GM21723 (cell line): ENCODE measurements at regions not wholly inside any gene's neighbourhood (a gene's known extent, or its start where the extent isn't known, plus 50 kb on each side); places are given as distances from the start of the nearest gene placed in this dataset.

ENCODE experiments used
- ATAC-seq: cut with Tn5 transposase; IDR thresholded peaks from one replicate; pipeline ENCODE4 v1.9.1; 2021; ENCODE audit warnings: mild to moderate bottlenecking, moderate library complexity; ENCODE audit not compliant: unreplicated experiment

DNA sequence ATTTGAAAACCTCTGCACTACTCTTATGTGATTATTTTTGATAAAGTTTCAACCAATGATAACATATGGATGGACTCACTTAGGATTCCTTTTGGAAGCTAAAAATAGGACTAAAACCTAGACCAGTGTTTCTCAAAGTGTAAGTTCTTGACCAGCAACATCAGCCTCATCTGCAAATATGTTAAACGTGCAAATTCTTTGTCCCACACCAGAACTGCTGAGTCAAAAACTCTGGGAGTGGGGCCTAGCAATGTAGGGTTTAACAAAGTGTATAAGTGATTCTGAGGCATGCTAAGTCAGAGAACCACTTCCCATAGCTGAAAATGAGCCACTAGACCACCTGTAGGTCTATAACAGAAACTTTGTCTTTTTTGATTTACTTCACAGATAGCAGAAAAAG is 1247.2 kb upstream of the PIK3C3 start:
- no peak for ATAC-seq

DNA sequence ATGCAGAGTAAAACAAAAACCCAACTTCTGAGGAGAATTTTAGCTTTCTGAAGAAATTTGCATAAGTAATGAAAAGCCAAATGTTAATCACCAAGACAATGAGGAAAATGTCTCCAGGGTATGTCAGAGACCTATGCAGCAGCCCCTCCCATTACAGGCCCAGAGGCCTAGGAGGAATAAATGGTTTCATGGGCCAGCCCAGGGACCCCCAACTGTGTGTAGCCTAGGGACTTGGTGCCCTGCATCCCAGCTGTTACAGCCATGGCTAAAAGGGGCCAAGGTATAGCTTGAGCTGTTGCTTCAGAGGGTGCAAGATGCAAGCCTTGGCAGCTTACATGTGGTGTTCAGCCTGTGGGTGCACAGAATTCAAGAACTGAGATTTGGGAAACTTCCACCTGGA is 1256.9 kb upstream of the PIK3C3 start:
- ATAC-seq, result no peak

- no peak for ATAC-seq
These were observed 1259.5 kb upstream of the PIK3C3 start for GRCh38 chr18:40695526-40695925.

DNA sequence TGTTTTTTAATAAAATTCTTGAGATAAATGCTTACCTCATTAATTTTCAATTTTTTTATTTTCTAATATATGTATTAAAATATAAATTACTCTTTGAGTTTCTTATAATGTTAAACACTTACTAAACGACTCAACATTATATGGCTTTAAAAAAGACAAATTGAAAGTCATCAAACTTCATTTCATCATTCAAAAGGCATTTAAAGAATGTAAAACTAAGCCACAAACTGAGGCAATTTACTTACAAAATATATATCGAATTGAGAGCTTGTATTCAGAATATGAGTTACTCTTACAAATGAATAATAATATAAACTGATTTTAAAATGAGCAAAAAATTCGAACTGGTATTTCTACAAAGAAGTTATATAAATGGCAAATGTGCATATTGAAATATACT is 1262.2 kb upstream of the PIK3C3 start:
- ATAC-seq, result no peak

- ATAC-seq, result no peak
These were observed 1265.0 kb upstream of the PIK3C3 start for GRCh38 chr18:40690062-40690461.

DNA sequence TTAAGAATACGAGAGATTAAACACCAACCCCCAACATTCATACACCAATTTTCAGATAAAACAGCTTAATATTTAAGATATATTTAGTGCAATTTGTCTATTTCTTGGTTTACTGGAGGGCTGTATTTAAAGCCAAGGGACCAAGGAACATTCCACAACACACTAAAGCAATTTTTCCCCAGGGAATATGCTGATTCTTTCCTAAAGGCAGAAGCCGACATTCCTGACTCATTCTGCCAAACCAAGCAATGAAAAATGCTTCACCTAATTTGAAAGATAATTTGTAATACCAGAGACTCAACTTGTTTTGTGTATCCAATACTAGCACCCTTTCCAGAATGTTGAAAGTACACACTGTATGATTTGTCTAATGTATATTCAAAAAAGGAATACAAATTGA is 1267.6 kb upstream of the PIK3C3 start:
- ATAC-seq, result no peak

GRCh38 chr18:40686836-40687235 is 1268.2 kb upstream of the PIK3C3 start:
- no peak for ATAC-seq

GRCh38 chr18:40685219-40685618 is 1269.8 kb upstream of the PIK3C3 start:
- no peak for ATAC-seq

DNA sequence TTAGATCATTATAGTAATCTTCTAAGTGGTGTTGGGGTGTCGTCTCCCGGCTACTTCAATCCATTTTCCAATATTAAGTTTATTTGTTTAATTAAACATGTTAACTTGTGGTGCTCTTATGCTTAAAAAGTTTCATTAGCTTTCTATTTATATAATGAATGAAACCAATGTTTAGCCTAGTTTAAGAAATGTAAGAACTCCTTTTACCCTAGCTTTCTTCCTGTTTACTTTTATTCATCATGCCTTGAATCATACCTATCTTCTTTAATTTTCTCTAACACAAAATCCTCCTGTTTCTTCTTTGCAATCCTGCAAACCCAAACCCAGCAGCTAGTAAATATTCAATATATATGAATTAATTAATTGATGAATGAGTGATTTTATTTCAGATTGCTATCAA is 1276.7 kb upstream of the PIK3C3 start:
- no peak for ATAC-seq

DNA sequence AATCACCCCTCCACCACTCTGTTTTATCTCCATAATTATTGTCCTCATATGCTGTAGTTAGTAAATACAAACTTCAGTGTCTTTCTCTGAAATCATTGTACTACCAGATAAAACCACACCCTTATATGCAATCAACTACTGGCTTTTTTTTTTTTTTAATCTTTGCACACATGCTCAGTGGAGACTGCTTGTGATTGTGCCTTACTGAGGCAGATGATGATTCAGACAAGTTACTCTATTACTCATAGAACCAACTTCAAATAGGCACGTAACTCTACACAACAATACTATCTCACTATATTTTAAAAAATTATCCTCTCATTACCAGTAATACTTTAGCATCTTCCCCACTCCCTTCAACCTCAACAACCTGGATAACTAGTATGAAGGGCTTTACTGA is 1278.4 kb upstream of the PIK3C3 start:
- ATAC-seq, result no peak

DNA sequence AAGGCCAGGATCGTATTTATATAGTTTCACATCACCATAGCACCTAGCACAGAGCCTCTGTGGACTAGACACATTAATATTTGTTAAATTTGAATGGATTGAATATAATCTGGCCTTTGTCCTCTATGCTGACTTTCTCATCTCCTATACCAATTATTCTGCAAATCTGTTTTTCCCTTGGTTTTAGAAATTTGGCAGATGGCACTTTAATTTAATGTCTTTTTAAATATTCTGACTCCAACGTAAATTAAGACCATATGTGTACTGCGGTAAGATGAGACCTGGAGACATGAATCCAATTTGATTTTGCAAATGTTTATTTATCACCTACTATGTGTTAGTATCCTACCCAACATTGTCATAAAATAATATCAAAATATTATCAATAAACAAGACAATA is 1281.9 kb upstream of the PIK3C3 start:
- no peak for ATAC-seq

- no peak for ATAC-seq
These were observed 1282.4 kb upstream of the PIK3C3 start for GRCh38 chr18:40672590-40672989.

- no peak for ATAC-seq
These were observed 1284.2 kb upstream of the PIK3C3 start for GRCh38 chr18:40670668-40671375.

DNA sequence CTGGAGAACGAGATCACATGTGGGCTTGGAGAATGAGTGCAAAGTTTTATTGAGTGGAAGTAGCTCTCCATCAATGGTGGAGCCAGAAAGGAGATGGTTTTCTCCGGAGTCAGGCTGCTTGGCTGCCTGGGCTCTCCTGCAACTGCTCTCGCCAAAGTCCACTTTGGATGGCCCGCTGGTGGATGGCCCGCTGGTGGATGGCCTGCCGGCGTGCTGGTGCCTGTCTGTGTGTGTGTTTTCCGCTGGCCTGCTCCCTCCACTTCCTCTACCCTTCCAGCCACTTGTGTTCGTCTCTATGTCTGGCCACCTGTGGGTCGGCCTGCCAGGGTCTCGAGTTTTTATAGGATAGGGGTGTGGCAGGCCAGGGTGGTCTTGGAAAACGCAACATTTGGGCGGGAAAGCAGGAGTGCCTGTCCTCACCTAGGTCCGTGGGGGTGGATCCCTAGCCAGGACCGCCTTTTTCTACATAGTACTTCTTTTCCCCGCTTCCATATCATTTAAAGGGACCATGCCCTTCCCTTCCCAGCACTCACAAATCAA is 1292.1 kb upstream of the PIK3C3 start:
- ATAC-seq, result no peak

GRCh38 chr18:40653682-40654081 is 1301.4 kb upstream of the PIK3C3 start:
- ATAC-seq, result no peak

GRCh38 chr18:40652321-40652720 is 1302.7 kb upstream of the PIK3C3 start:
- ATAC-seq, result no peak

DNA sequence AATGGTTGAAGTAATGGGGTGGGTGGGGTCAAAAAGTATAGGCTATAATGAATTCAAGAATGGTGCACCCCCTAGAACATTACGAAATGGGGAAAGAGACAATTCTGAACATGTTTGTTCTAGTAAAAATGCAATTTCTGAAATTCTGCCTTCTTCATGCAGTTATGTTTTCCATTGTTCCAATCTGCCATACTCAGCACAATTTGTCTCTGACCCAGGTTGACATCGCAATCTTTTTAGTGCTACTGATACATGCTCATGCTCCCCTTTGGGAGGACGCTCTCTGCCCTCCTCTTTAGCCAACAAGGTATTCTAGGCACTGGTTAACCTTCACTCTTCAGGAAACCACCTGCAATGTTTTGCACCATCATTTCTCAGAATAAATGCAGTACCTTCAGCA is 1303.9 kb upstream of the PIK3C3 start:
- no peak for ATAC-seq

DNA sequence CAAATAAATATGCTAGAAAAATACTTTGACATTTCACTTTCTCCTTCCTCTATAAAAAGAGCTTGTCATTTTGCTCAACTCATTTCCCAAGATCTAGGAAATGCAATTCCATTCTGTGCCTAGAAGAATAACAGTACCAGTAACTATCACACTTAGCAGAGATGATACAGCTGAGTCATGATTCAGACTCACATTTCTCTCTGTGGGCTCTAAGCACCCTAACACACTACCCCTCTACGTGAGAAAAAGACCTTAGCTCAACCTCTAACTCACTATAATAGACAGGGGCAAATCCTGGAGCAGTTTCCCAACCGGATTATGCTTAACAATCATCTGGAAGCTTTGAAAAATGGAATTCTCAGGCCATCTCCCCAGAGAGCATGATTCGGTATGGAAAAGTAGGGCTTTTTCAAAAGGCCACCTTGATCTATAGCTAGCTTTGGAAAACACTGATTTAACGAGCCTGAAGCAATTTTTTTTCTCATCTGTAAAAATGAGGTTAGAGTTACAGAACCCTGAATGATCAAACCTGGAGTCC is 1312.3 kb upstream of the PIK3C3 start:
- ATAC-seq, result no peak

DNA sequence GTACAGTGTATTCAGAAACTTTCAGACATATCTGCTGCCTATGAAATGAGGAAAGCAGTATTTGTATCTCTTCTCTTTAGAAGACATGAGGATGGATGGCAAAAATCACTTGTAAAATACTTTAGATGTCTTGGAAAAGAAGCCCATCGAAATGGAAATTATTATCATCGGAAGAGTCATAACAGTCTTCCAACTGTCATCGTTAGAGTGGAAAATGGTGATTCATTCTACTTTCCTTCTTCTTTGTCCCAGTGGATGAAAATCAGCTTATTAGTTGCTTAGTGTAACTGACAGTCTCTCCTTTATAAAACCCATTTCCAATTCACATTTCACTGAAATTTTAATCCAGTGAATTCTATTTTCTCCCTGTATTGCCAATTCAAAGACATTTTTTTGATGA is 1323.7 kb upstream of the PIK3C3 start:
- ATAC-seq, result no peak

DNA sequence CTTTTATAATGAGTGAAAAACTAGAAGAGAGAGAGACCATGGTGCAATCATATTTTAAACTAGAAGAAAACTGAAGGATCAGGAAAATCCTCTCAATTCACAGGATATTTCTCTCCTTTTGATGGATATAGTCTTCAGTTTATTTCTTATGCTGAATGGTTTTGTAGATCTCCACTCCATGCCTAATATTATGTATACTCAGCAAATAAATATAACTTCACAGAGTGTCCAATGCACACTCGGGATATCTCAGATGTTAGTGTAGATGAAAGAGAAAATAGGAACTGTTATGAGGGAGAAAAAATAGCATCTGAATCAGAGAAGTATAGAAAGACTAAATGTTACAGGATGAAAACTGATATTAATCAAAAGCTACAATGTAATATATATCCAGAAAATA is 1324.5 kb upstream of the PIK3C3 start:
- ATAC-seq, result no peak

- no peak for ATAC-seq
These were observed 1330.1 kb upstream of the PIK3C3 start for GRCh38 chr18:40624959-40625358.

GRCh38 chr18:40613721-40614120 is 1341.3 kb upstream of the PIK3C3 start:
- ATAC-seq, result no peak

- ATAC-seq, result no peak
These were observed 1342.7 kb upstream of the PIK3C3 start for GRCh38 chr18:40612356-40612755.
